Hepatocyte (in vitro differentiated cells): ENCODE measurements at regions not wholly inside any gene's neighbourhood (a gene's known extent, or its start where the extent isn't known, plus 50 kb on each side); places are given as distances from the start of the nearest gene placed in this dataset.

Experiments used
- DNase-seq: peaks from one replicate; pipeline ENCODE4 v3.0.0-alpha.2; 2016; ENCODE audit warnings: low spot score
- H2AFZ ChIP-seq: fragments of 200-600 bp; sonication (generic); 2 replicates; pipeline ENCODE4 v1.6.0; 2016; ENCODE audit warnings: antibody characterized with exemption, mild to moderate bottlenecking
- H3K27ac ChIP-seq: fragments of 200-600 bp; sonication (generic); 2 replicates; pipeline ENCODE4 v1.5.1; 2016; ENCODE audit warnings: mild to moderate bottlenecking
- H3K27me3 ChIP-seq: fragments of 200-600 bp; sonication (generic); 2 replicates; pipeline ENCODE4 v1.6.1; 2016
- H3K36me3 ChIP-seq: fragments of 200-600 bp; sonication (generic); replicated peaks from 2 replicates; pipeline ENCODE4 v1.5.1; 2016; ENCODE audit warnings: low read depth; ENCODE audit not compliant: insufficient read depth
- H3K4me1 ChIP-seq: fragments of 200-600 bp; sonication (generic); 2 replicates; pipeline ENCODE4 v1.5.1; 2016; ENCODE audit warnings: mild to moderate bottlenecking, moderate library complexity; ENCODE audit not compliant: insufficient read depth
- H3K4me2 ChIP-seq: fragments of 200-600 bp; sonication (generic); 2 replicates; pipeline ENCODE4 v1.6.0; 2016
- H3K4me3 ChIP-seq: fragments of 200-600 bp; sonication (generic); 2 replicates; pipeline ENCODE4 v1.5.1; 2016; ENCODE audit warnings: mild to moderate bottlenecking
- H3K79me2 ChIP-seq: fragments of 200-600 bp; sonication (generic); 2 replicates; pipeline ENCODE4 v1.6.0; 2017; ENCODE audit warnings: mild to moderate bottlenecking
- H3K9me2 ChIP-seq: fragments of 200-600 bp; sonication (generic); replicated peaks from 2 replicates; pipeline ENCODE4 v1.6.0; 2017; ENCODE audit warnings: mild to moderate bottlenecking; ENCODE audit not compliant: insufficient read depth
- H3K9me3 ChIP-seq: fragments of 200-600 bp; sonication (generic); 2 replicates; pipeline ENCODE4 v1.5.1; 2016; ENCODE audit warnings: low read depth, mild to moderate bottlenecking
- H4K20me1 ChIP-seq: fragments of 200-600 bp; sonication (generic); 2 replicates; pipeline ENCODE4 v1.6.0; 2016; ENCODE audit warnings: mild to moderate bottlenecking; ENCODE audit not compliant: insufficient read depth, poor library complexity, severe bottlenecking
- CTCF ChIP-seq: fragments of 200-600 bp; sonication (generic); IDR thresholded peaks from 2 replicates; pipeline ENCODE4 v1.5.1; 2016; ENCODE audit warnings: antibody characterized with exemption, mild to moderate bottlenecking; ENCODE audit not compliant: poor library complexity
- EZH2 ChIP-seq: fragments of 200-600 bp; sonication (generic); IDR thresholded peaks from 2 replicates; pipeline ENCODE4 v1.6.1; 2016; ENCODE audit warnings: antibody characterized with exemption, mild to moderate bottlenecking, borderline replicate concordance
- EZH2phosphoT487 ChIP-seq: fragments of 200-600 bp; sonication (generic); IDR thresholded peaks from one replicate; pipeline ENCODE4 v1.6.1; 2018; ENCODE audit warnings: antibody characterized with exemption, mild to moderate bottlenecking, low read depth, moderate library complexity; ENCODE audit not compliant: unreplicated experiment, severe bottlenecking
- WGBS: methylation state at CpG from one replicate; pipeline ENCODE4 v1.1.6; 2016; ENCODE audit warnings: low lambda C conversion rate; ENCODE audit errors: missing lambda C conversion rate; 5-methylcytosine and 5-hydroxymethylcytosine counted together

GRCh38 chr2:122795763-122796162 lies 1040.3 kb downstream of the TSN start:
- Histone ChIP-seq H3K9me2 (no peaks in the 10 kb centered on the region), H3K4me2 (no peak overlapping the region), H2AFZ (no peak overlapping the region), H3K27me3 (no peaks in the 10 kb centered on the region), H3K9me3 (no peaks in the 10 kb centered on the region), H3K4me1 (no peaks in the 10 kb centered on the region), H4K20me1 (no peaks in the 10 kb centered on the region), H3K79me2 (no peaks in the 10 kb centered on the region), H3K36me3 (no peaks in the 10 kb centered on the region), H3K27ac (no peak overlapping the region), H3K4me3 (no peak overlapping the region)
- no peak for TF ChIP-seq EZH2
- TF ChIP-seq CTCF, result no peak
- TF ChIP-seq EZH2phosphoT487, result no peak
- 92% methylated on average over 5 of the region's 5 CpGs for WGBS
- DNase-seq, result no peak

- Histone ChIP-seq H3K36me3 (no peaks in the 10 kb centered on the region), H3K79me2 (no peaks in the 10 kb centered on the region), H3K4me2 (no peak overlapping the region), H3K9me3 (no peaks in the 10 kb centered on the region), H3K27me3 (no peaks in the 10 kb centered on the region), H3K9me2 (no peaks in the 10 kb centered on the region), H2AFZ (no peak overlapping the region), H3K27ac (no peak overlapping the region), H4K20me1 (no peaks in the 10 kb centered on the region), H3K4me3 (no peak overlapping the region), H3K4me1 (no peaks in the 10 kb centered on the region)
- TF ChIP-seq EZH2phosphoT487 (no peak), EZH2 (no peak), CTCF (no peak)
- DNase-seq, result no peak
These were observed 1043.9 kb downstream of the TSN start for GRCh38 chr2:122799391-122799790.

- no peak for TF ChIP-seq EZH2
- no peak for TF ChIP-seq EZH2phosphoT487
- no peak for TF ChIP-seq CTCF
- Histone ChIP-seq H3K27ac (no peak overlapping the region), H3K79me2 (no peaks in the 10 kb centered on the region), H3K4me2 (no peak overlapping the region), H3K27me3 (no peaks in the 10 kb centered on the region), H3K36me3 (no peaks in the 10 kb centered on the region), H3K4me3 (no peak overlapping the region), H2AFZ (no peak overlapping the region), H3K9me2 (no peaks in the 10 kb centered on the region), H3K4me1 (no peaks in the 10 kb centered on the region), H3K9me3 (no peaks in the 10 kb centered on the region), H4K20me1 (no peaks in the 10 kb centered on the region)
- DNase-seq, result no peak
- 97% methylated on average over 1 of the region's 1 CpG for WGBS
These were observed 1045.3 kb downstream of the TSN start for GRCh38 chr2:122800781-122801180.

GRCh38 chr2:122804494-122804893 lies 1049.0 kb downstream of the TSN start:
- TF ChIP-seq EZH2phosphoT487, result no peak
- no peak for TF ChIP-seq EZH2
- TF ChIP-seq CTCF, result no peak
- Histone ChIP-seq H4K20me1 (no peaks in the 10 kb centered on the region), H3K27ac (no peak overlapping the region), H3K79me2 (no peaks in the 10 kb centered on the region), H3K4me2 (no peak overlapping the region), H3K27me3 (no peaks in the 10 kb centered on the region), H3K4me1 (no peaks in the 10 kb centered on the region), H3K4me3 (no peak overlapping the region), H3K36me3 (no peaks in the 10 kb centered on the region), H2AFZ (no peak overlapping the region), H3K9me2 (no peaks in the 10 kb centered on the region), H3K9me3 (no peaks in the 10 kb centered on the region)
- 94% methylated on average over 4 of the region's 4 CpGs for WGBS
- no peak for DNase-seq
